ENCODE measurements at regions not wholly inside any gene's neighbourhood (a gene's known extent, or its start where the extent isn't known, plus 50 kb on each side); places are given as distances from the start of the nearest gene placed in this dataset.

- no peak for TF ChIP-seq CTCF (IDR thresholded peaks at IDR 0.05)
- ATAC-seq (ENCODE audit: low FRiP score) (no peak), DNase-seq (ENCODE audit: low spot score) (no peak)
These were observed 59.0 kb downstream of the RPS29 start for GRCh38 chr14:49527221-49527620.

- ATAC-seq (ENCODE audit: low FRiP score) (no peak), DNase-seq (ENCODE audit: low spot score) (no peak)
- TF ChIP-seq CTCF (IDR thresholded peaks at IDR 0.05) = no peak
These were observed 60.1 kb downstream of the RPS29 start for GRCh38 chr14:49526101-49526500.

GRCh38 chr14:49516286-49516685 is 69.9 kb downstream of the RPS29 start:
- DNase-seq (ENCODE audit: low spot score) (no peak), ATAC-seq (ENCODE audit: low FRiP score) (no peak)
- no peak for TF ChIP-seq CTCF (IDR thresholded peaks at IDR 0.05)

GRCh38 chr14:49512571-49512970 is 73.6 kb downstream of the RPS29 start:
- DNase-seq (ENCODE audit: low spot score) (no peak), ATAC-seq (ENCODE audit: low FRiP score) (peak; percentile 6)
- TF ChIP-seq CTCF (IDR thresholded peaks at IDR 0.05) = no peak

GRCh38 chr14:49512147-49512551 is 74.0 kb downstream of the RPS29 start:
- no peak for TF ChIP-seq CTCF (IDR thresholded peaks at IDR 0.05)
- ATAC-seq (ENCODE audit: low FRiP score) (peak; percentile 92), DNase-seq (ENCODE audit: low spot score) (no peak)

- DNase-seq (ENCODE audit: low spot score) (no peak), ATAC-seq (ENCODE audit: low FRiP score) (no peak)
- TF ChIP-seq CTCF (IDR thresholded peaks at IDR 0.05) = no peak
These were observed 78.1 kb downstream of the RPS29 start for GRCh38 chr14:49508124-49508523.

- TF ChIP-seq CTCF (IDR thresholded peaks at IDR 0.05) = no peak
- no peak for DNase-seq (ENCODE audit: low spot score)
- ATAC-seq (ENCODE audit: low FRiP score) = no peak
These were observed 79.5 kb downstream of the RPS29 start for GRCh38 chr14:49506650-49507049.
